ENCODE measurements at regions not wholly inside any gene's neighbourhood (a gene's known extent, or its start where the extent isn't known, plus 50 kb on each side); places are given as distances from the start of the nearest gene placed in this dataset.

GRCh38 chrX:104486691-104487090 lies 79.3 kb upstream of the IL1RAPL2 start:
- TF ChIP-seq ZNF263 (CRISPR knock-in tag; IDR thresholded peaks at IDR 0.05; ENCODE audit: low read depth) = no peak
- no peak for TF ChIP-seq ZNF416 (CRISPR knock-in tag; IDR thresholded peaks at IDR 0.05)
- TF ChIP-seq, protein P1, sequence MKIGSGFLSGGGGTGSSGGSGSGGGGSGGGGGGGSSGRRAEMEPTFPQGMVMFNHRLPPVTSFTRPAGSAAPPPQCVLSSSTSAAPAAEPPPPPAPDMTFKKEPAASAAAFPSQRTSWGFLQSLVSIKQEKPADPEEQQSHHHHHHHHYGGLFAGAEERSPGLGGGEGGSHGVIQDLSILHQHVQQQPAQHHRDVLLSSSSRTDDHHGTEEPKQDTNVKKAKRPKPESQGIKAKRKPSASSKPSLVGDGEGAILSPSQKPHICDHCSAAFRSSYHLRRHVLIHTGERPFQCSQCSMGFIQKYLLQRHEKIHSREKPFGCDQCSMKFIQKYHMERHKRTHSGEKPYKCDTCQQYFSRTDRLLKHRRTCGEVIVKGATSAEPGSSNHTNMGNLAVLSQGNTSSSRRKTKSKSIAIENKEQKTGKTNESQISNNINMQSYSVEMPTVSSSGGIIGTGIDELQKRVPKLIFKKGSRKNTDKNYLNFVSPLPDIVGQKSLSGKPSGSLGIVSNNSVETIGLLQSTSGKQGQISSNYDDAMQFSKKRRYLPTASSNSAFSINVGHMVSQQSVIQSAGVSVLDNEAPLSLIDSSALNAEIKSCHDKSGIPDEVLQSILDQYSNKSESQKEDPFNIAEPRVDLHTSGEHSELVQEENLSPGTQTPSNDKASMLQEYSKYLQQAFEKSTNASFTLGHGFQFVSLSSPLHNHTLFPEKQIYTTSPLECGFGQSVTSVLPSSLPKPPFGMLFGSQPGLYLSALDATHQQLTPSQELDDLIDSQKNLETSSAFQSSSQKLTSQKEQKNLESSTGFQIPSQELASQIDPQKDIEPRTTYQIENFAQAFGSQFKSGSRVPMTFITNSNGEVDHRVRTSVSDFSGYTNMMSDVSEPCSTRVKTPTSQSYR (CRISPR knock-in tag; IDR thresholded peaks at IDR 0.05) = no peak
- no peak for TF ChIP-seq FOXJ3 (CRISPR knock-in tag; IDR thresholded peaks at IDR 0.05; ENCODE audit: borderline replicate concordance)
- TF ChIP-seq KAT7 (CRISPR knock-in tag; IDR thresholded peaks at IDR 0.05; ENCODE audit: borderline replicate concordance) = no peak
- no peak for TF ChIP-seq NR3C1 (CRISPR knock-in tag; conservative IDR thresholded peaks at IDR 0.05; ENCODE audit: low read depth)
- no peak for TF ChIP-seq HMGA2 (CRISPR knock-in tag; IDR thresholded peaks at IDR 0.05)
- TF ChIP-seq NFATC4 (CRISPR knock-in tag; IDR thresholded peaks at IDR 0.05) = no peak
- TF ChIP-seq EMX1 (CRISPR knock-in tag; IDR thresholded peaks at IDR 0.05) = no peak
- no peak for TF ChIP-seq ZNF425 (CRISPR knock-in tag; conservative IDR thresholded peaks at IDR 0.05)
- no peak for TF ChIP-seq CREM (CRISPR knock-in tag; IDR thresholded peaks at IDR 0.05)
- TF ChIP-seq MAX (CRISPR knock-in tag; IDR thresholded peaks at IDR 0.05) = no peak
- no peak for TF ChIP-seq ZNF317 (CRISPR knock-in tag; IDR thresholded peaks at IDR 0.05; ENCODE audit: borderline replicate concordance, low read depth)
- TF ChIP-seq IRF2 (CRISPR knock-in tag; IDR thresholded peaks at IDR 0.05; ENCODE audit: borderline replicate concordance, low read depth) = no peak
- no peak for TF ChIP-seq SMAD3 (CRISPR knock-in tag; IDR thresholded peaks at IDR 0.05; ENCODE audit: borderline replicate concordance)
- TF ChIP-seq, protein P2, sequence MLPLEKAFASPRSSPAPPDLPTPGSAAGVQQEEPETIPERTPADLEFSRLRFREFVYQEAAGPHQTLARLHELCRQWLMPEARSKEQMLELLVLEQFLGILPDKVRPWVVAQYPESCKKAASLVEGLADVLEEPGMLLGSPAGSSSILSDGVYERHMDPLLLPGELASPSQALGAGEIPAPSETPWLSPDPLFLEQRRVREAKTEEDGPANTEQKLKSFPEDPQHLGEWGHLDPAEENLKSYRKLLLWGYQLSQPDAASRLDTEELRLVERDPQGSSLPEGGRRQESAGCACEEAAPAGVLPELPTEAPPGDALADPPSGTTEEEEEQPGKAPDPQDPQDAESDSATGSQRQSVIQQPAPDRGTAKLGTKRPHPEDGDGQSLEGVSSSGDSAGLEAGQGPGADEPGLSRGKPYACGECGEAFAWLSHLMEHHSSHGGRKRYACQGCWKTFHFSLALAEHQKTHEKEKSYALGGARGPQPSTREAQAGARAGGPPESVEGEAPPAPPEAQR (CRISPR knock-in tag; IDR thresholded peaks at IDR 0.05) = no peak
- TF ChIP-seq CREB1 (CRISPR knock-in tag; IDR thresholded peaks at IDR 0.05) = no peak
- no peak for TF ChIP-seq ZNF396 (CRISPR knock-in tag; IDR thresholded peaks at IDR 0.05; ENCODE audit: borderline replicate concordance)
- DNase-seq (ENCODE audit: low spot score) (no peak), ATAC-seq (no peak)
- ChIA-PET POLR2A (no interaction called here), CTCF (interaction anchor here (0.6 kb wide), 1 partner anchor 41 kb away, joined by 3 read pairs; no protein-coding TSS in a partner anchor)
- no peak overlapping the region for H3K27ac Mint-ChIP-seq
- H3K4me3 Mint-ChIP-seq = no peak overlapping the region
- H3K27me3 Mint-ChIP-seq (ENCODE audit: low read depth) = no peaks in the 10 kb centered on the region
- H3K4me1 Mint-ChIP-seq = peaks cover 9% of the 10 kb centered on the region
- H3K36me3 Mint-ChIP-seq = no peaks in the 10 kb centered on the region
- H3K9me3 Mint-ChIP-seq = no peaks in the 10 kb centered on the region

DNA sequence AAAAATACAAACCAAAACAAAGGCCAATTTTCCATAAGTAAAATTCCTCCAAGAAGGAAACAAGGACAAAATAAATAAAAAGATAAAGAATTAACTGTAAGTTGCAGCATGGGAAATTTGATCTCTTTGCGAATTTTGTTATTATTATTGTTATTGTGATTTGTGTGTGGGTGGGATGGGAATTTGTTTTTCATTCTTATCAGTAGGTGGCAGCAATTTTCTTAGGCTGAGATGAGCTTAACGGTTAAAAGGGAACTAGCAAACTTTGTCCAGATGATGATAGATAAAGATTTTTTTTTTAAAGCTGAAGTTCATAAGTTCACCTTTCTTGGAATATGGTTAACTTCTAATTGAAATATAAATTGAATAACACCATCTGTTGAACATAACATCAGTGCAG lies 83.2 kb upstream of the IL1RAPL2 start:
- ATAC-seq (no peak), DNase-seq (ENCODE audit: low spot score) (no peak)
- Mint-ChIP-seq H3K9me3 (no peaks in the 10 kb centered on the region), H3K36me3 (no peaks in the 10 kb centered on the region), H3K27ac (no peak overlapping the region), H3K4me1 (peaks cover 9% of the 10 kb centered on the region), H3K27me3 (ENCODE audit: low read depth) (no peaks in the 10 kb centered on the region), H3K4me3 (no peak overlapping the region)
- CTCF ChIA-PET = interaction anchor here (0.5 to 1.0 kb wide), 3 partner anchors 10 to 703 kb away, joined by 3 to 5 read pairs (median 3); no protein-coding TSS in a partner anchor
- POLR2A ChIA-PET = no interaction called here
- no peak for TF ChIP-seq ZNF423 (CRISPR knock-in tag; IDR thresholded peaks at IDR 0.05)
- TF ChIP-seq ARID4B (CRISPR knock-in tag; IDR thresholded peaks at IDR 0.05; ENCODE audit: borderline replicate concordance) = no peak
- TF ChIP-seq GABPB1 (CRISPR knock-in tag; IDR thresholded peaks at IDR 0.05) = no peak
- TF ChIP-seq FOXJ3 (CRISPR knock-in tag; IDR thresholded peaks at IDR 0.05; ENCODE audit: borderline replicate concordance) = no peak
- TF ChIP-seq KAT7 (CRISPR knock-in tag; IDR thresholded peaks at IDR 0.05; ENCODE audit: borderline replicate concordance) = no peak
- no peak for TF ChIP-seq NFE2L1 (CRISPR knock-in tag; IDR thresholded peaks at IDR 0.05)
- TF ChIP-seq, protein P3, sequence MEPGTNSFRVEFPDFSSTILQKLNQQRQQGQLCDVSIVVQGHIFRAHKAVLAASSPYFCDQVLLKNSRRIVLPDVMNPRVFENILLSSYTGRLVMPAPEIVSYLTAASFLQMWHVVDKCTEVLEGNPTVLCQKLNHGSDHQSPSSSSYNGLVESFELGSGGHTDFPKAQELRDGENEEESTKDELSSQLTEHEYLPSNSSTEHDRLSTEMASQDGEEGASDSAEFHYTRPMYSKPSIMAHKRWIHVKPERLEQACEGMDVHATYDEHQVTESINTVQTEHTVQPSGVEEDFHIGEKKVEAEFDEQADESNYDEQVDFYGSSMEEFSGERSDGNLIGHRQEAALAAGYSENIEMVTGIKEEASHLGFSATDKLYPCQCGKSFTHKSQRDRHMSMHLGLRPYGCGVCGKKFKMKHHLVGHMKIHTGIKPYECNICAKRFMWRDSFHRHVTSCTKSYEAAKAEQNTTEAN (CRISPR knock-in tag; IDR thresholded peaks at IDR 0.05) = no peak
